SK-N-MC (cell line): ENCODE measurements at regions not wholly inside any gene's neighbourhood (a gene's known extent, or its start where the extent isn't known, plus 50 kb on each side); places are given as distances from the start of the nearest gene placed in this dataset.

Experiments
- DNase-seq: peaks from one replicate; pipeline ENCODE4 v3.0.0-alpha.2; 2011; ENCODE audit warnings: low read depth, low spot score
- H3K27ac ChIP-seq: fragments of 200-600 bp; sonication (generic); 2 replicates; pipeline ENCODE4 v1.5.1; 2016; ENCODE audit warnings: mixed run types
- H3K36me3 ChIP-seq: fragments of 200-600 bp; sonication (generic); 2 replicates; pipeline ENCODE4 v1.6.1; 2017; ENCODE audit warnings: antibody characterized with exemption, low read length, mixed read lengths; ENCODE audit not compliant: insufficient read depth
- H3K4me3 ChIP-seq: fragments of 200-600 bp; sonication (generic); 2 replicates; pipeline ENCODE4 v1.5.1; 2016
- H3K9ac ChIP-seq: fragments of 200-600 bp; sonication (generic); 2 replicates; pipeline ENCODE4 v1.8.0; 2017; ENCODE audit warnings: mixed run types, mixed read lengths; ENCODE audit not compliant: insufficient read length
- H3K9me3 ChIP-seq: fragments of 200-600 bp; sonication (generic); 2 replicates; pipeline ENCODE4 v1.6.1; 2017; ENCODE audit warnings: low read depth, mild to moderate bottlenecking, antibody characterized with exemption, low read length, moderate library complexity, mixed read lengths
- EZH2 ChIP-seq: fragments of 200-600 bp; sonication (generic); IDR thresholded peaks from one replicate; pipeline ENCODE4 v1.6.1; 2017; ENCODE audit warnings: antibody characterized with exemption
- FOXP2 ChIP-seq: optimal IDR thresholded peaks from 2 replicates; pipeline ENCODE3; 2011; ENCODE audit warnings: mild to moderate bottlenecking, moderate library complexity; ENCODE audit not compliant: insufficient read depth; ENCODE audit errors: extremely low read length, control extremely low read depth
- POLR2AphosphoS5 ChIP-seq: IDR thresholded peaks from 2 replicates; pipeline ENCODE4 v1.6.1; 2012; ENCODE audit warnings: mild to moderate bottlenecking, low read depth, low read length, borderline replicate concordance

GRCh38 chr6:67676892-67677291, 958.2 kb upstream of the ADGRB3 start:
- Histone ChIP-seq H3K27ac (no peak overlapping the region), H3K9ac (no peak overlapping the region), H3K9me3 (no peaks in the 10 kb centered on the region), H3K4me3 (no peak overlapping the region), H3K36me3 (no peaks in the 10 kb centered on the region)
- TF ChIP-seq POLR2AphosphoS5: no peak
- no peak for TF ChIP-seq FOXP2
- TF ChIP-seq EZH2: no peak
- DNase-seq: no peak

GRCh38 chr6:67667637-67668422, 967.3 kb upstream of the ADGRB3 start:
- Histone ChIP-seq H3K9me3 (no peaks in the 10 kb centered on the region), H3K27ac (no peak overlapping the region), H3K36me3 (no peaks in the 10 kb centered on the region), H3K4me3 (no peak overlapping the region), H3K9ac (no peak overlapping the region)
- no peak for DNase-seq
- TF ChIP-seq POLR2AphosphoS5: no peak
- no peak for TF ChIP-seq EZH2
- TF ChIP-seq FOXP2: no peak

- no peaks in the 10 kb centered on the region for H3K9me3 ChIP-seq
- no peak overlapping the region for H3K4me3 ChIP-seq
- H3K27ac ChIP-seq: no peak overlapping the region
- H3K36me3 ChIP-seq: no peaks in the 10 kb centered on the region
- TF ChIP-seq POLR2AphosphoS5 (no peak), EZH2 (no peak), FOXP2 (no peak)
- DNase-seq: no peak
- no peak overlapping the region for H3K9ac ChIP-seq
Measured at GRCh38 chr6:67666177-67666964, 968.7 kb upstream of the ADGRB3 start.

- Histone ChIP-seq H3K36me3 (no peaks in the 10 kb centered on the region), H3K4me3 (no peak overlapping the region), H3K9ac (no peak overlapping the region), H3K27ac (no peak overlapping the region), H3K9me3 (no peaks in the 10 kb centered on the region)
- DNase-seq: no peak
- TF ChIP-seq POLR2AphosphoS5 (no peak), FOXP2 (no peak)
Measured at GRCh38 chr6:67664942-67665341, 970.1 kb upstream of the ADGRB3 start.

- no peak overlapping the region for H3K4me3 ChIP-seq
- no peaks in the 10 kb centered on the region for H3K9me3 ChIP-seq
- no peak for DNase-seq
- no peaks in the 10 kb centered on the region for H3K36me3 ChIP-seq
- no peak overlapping the region for H3K9ac ChIP-seq
- TF ChIP-seq FOXP2: no peak
- TF ChIP-seq EZH2: no peak
- no peak for TF ChIP-seq POLR2AphosphoS5
- H3K27ac ChIP-seq: no peak overlapping the region
Measured at GRCh38 chr6:67663105-67663895, 971.8 kb upstream of the ADGRB3 start.

GRCh38 chr6:67653561-67653960, 981.5 kb upstream of the ADGRB3 start:
- Histone ChIP-seq H3K9me3 (no peaks in the 10 kb centered on the region), H3K4me3 (no peak overlapping the region)

GRCh38 chr6:67646550-67646949, 988.5 kb upstream of the ADGRB3 start:
- no peak overlapping the region for H3K4me3 ChIP-seq
- TF ChIP-seq EZH2 (no peak), POLR2AphosphoS5 (no peak), FOXP2 (no peak)
- no peak overlapping the region for H3K27ac ChIP-seq
- H3K36me3 ChIP-seq: no peaks in the 10 kb centered on the region
- no peak for DNase-seq
- no peak overlapping the region for H3K9ac ChIP-seq
- H3K9me3 ChIP-seq: no peaks in the 10 kb centered on the region

More at GRCh38 chr6:67653561-67653960, 981.5 kb upstream of the ADGRB3 start:
- TF ChIP-seq POLR2AphosphoS5 (no peak), EZH2 (no peak), FOXP2 (no peak)
- no peak for DNase-seq
- no peak overlapping the region for H3K27ac ChIP-seq
- H3K36me3 ChIP-seq: no peaks in the 10 kb centered on the region
- H3K9ac ChIP-seq: no peak overlapping the region

GRCh38 chr6:67643281-67643680, 991.8 kb upstream of the ADGRB3 start:
- Histone ChIP-seq H3K9me3 (no peaks in the 10 kb centered on the region), H3K36me3 (no peaks in the 10 kb centered on the region), H3K27ac (no peak overlapping the region), H3K4me3 (no peak overlapping the region), H3K9ac (no peak overlapping the region)
- DNase-seq: no peak
- TF ChIP-seq POLR2AphosphoS5: no peak
- no peak for TF ChIP-seq EZH2
- TF ChIP-seq FOXP2: no peak
